WERI-Rb-1 (cell line): ENCODE measurements at regions not wholly inside any gene's neighbourhood (a gene's known extent, or its start where the extent isn't known, plus 50 kb on each side); places are given as distances from the start of the nearest gene placed in this dataset.
"Not testable (repeated sequence)": the region's sequence is repeated elsewhere in the genome, so short reads cannot be mapped to it uniquely, and the experiment has no call there.

ENCODE experiments used
- DNase-seq: peaks from one replicate; pipeline ENCODE4 v3.0.0-alpha.2; 2020
- H3K27ac ChIP-seq: fragments of 250-450 bp; sonication (Bioruptor Pico); 2 replicates; pipeline ENCODE4 v1.5.1; 2020; ENCODE audit warnings: mild to moderate bottlenecking, moderate library complexity
- H3K27me3 ChIP-seq: fragments of 250-450 bp; sonication (Bioruptor Pico); 2 replicates; pipeline ENCODE4 v1.5.1; 2021; ENCODE audit warnings: mild to moderate bottlenecking, low read depth, moderate library complexity; ENCODE audit not compliant: insufficient read depth, severe bottlenecking
- H3K36me3 ChIP-seq: fragments of 250-450 bp; sonication (Bioruptor Pico); 2 replicates; pipeline ENCODE4 v1.5.1; 2020; ENCODE audit warnings: mild to moderate bottlenecking, moderate library complexity
- H3K4me3 ChIP-seq: 2 replicates; pipeline ENCODE4 v1.5.1; 2011; ENCODE audit warnings: low read depth, mild to moderate bottlenecking, control low read depth, low read length
- H3K9me3 ChIP-seq: fragments of 250-450 bp; sonication (Bioruptor Pico); 2 replicates; pipeline ENCODE4 v1.5.1; 2021; ENCODE audit warnings: mild to moderate bottlenecking, moderate library complexity; ENCODE audit not compliant: severe bottlenecking
- CTCF ChIP-seq: IDR thresholded peaks from 2 replicates; pipeline ENCODE4 v1.5.1; 2011; ENCODE audit warnings: low read depth, mild to moderate bottlenecking, control low read depth, inconsistent platforms, low read length

DNA sequence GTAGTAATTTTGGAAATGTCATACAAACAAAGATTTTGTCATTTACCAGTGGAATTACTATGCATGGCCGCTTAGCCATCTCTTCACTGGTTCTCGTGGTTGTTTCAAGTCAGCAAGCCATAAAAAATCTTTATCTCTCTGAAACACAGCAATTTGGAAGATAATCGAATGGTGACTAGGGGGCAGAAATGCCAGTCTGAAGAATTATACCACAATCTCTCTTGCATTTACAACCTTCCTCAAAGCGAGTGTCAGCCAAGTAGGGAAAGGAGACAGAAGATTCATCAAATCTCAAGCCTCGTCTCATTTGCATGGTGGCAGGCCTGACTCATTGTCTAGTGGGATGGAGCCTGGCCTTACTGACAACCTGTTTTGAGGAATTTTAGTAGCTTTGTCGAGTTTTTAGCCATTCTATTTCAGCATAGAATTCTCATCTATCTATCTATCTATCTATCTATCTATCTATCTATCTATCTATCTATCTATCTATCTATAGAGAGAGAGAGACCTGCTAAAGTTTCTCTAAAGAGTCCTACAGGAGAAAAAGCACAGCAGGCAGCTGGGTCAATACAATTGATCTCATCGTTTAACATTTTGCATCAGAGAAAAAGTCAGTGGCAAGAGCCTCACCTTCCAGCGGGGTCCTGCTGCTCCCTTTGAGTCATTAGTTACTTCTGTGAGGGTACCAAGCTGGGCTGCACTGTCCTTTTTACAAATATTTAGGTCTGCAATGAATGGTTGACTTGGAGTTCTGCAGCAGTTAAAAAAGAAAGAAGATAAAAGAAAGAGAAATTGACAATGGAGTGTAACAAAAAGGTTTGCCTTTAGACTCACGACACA, 572.8 kb downstream of the TFAP2A start:
- no peak for DNase-seq
- Histone ChIP-seq H3K36me3 (no peaks in the 10 kb centered on the region), H3K27ac (no peak overlapping the region), H3K27me3 (no peaks in the 10 kb centered on the region), H3K4me3 (no peak overlapping the region), H3K9me3 (peaks cover 10% of the 10 kb centered on the region)
- no peak for TF ChIP-seq CTCF

DNA sequence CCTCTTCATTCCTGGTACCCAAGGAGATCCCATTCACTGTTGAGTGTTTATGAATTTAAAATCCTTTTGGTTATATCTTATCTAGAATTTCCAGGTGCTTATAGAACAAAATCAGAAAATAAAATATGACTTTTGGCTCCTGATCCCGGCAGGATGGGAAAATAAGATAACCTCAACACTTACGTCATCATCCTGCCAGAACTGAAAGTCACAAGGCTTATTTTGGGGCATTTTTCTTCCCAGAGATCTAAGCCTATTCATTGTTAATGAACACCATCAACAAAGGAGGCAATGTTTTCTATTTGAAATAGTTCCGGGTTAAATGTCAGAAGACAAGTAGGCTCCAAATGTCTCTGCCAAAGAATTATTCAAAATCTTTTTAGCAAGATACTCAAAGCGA, 580.6 kb downstream of the TFAP2A start:
- no peaks in the 10 kb centered on the region for H3K9me3 ChIP-seq
- no peaks in the 10 kb centered on the region for H3K27me3 ChIP-seq
- no peak overlapping the region for H3K4me3 ChIP-seq
- DNase-seq, result no peak
- no peak for TF ChIP-seq CTCF
- no peak overlapping the region for H3K27ac ChIP-seq
- H3K36me3 ChIP-seq, result no peaks in the 10 kb centered on the region

- Histone ChIP-seq H3K9me3 (no peaks in the 10 kb centered on the region), H3K36me3 (no peaks in the 10 kb centered on the region), H3K27ac (no peak overlapping the region), H3K27me3 (no peaks in the 10 kb centered on the region), H3K4me3 (no peak overlapping the region)
- no peak for DNase-seq
- no peak for TF ChIP-seq CTCF
Measured at GRCh38 chr6:9831783-9832182, 583.1 kb downstream of the TFAP2A start.

DNA sequence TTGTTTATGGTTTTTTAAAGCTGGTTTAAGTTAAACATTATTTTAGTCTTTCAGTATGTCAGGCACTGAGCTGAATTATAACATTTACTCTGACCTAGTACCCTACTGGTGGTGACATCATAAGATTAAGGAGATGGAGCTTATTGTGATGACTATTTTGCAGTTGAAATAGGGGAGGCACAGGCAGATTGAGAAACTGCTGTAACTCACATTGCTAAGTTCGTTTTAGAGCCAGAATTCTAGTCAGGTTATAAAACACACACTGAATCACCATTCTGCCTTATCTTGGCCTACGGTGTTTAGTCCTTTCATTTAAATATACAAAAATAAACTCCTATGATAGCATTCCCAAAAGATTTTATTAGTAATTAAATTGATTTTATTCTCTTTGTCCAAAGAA, 584.1 kb downstream of the TFAP2A start:
- H3K27me3 ChIP-seq, result no peaks in the 10 kb centered on the region
- no peak for DNase-seq
- no peaks in the 10 kb centered on the region for H3K36me3 ChIP-seq
- no peak for TF ChIP-seq CTCF
- no peak overlapping the region for H3K4me3 ChIP-seq
- no peak overlapping the region for H3K27ac ChIP-seq
- no peaks in the 10 kb centered on the region for H3K9me3 ChIP-seq

DNA sequence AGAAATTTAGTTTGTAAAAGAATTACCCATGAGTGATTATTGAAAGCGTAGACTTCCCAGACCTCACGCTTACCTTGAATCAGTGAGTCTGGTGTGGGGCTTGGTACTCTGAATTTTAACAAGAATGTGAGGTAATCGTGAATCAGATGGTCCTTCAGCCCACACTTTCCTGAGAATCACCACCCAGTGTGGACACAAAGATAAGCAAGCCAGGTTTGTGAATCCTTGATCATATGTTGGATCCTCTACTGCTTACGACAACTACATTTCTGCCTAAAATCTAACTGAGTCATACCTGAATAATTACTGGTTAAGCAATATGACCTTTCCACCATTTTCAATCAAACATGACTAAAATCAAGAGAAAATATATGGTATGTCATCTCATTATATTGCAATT, 589.3 kb downstream of the TFAP2A start:
- no peak for DNase-seq
- TF ChIP-seq CTCF, result no peak
- no peak overlapping the region for H3K4me3 ChIP-seq
- no peaks in the 10 kb centered on the region for H3K9me3 ChIP-seq
- H3K27ac ChIP-seq, result no peak overlapping the region
- no peaks in the 10 kb centered on the region for H3K36me3 ChIP-seq
- H3K27me3 ChIP-seq, result no peaks in the 10 kb centered on the region

- H3K4me3 ChIP-seq, H3K9me3 ChIP-seq, H3K27ac ChIP-seq, H3K36me3 ChIP-seq, H3K27me3 ChIP-seq, DNase-seq: not testable (repeated sequence)
Measured at GRCh38 chr6:9810727-9811126, 604.1 kb downstream of the TFAP2A start.
